PC-3 (cell line): ENCODE measurements at regions not wholly inside any gene's neighbourhood (a gene's known extent, or its start where the extent isn't known, plus 50 kb on each side); places are given as distances from the start of the nearest gene placed in this dataset.

Experiments used
- ATAC-seq: fragments of 200-7000 bp; cut with Tn5 transposase; 2 replicates; pipeline ENCODE4 v1.9.1; 2020; ENCODE audit warnings: mild to moderate bottlenecking, moderate library complexity
- BruUV-seq: library from RNA; stranded (reverse); fragments of 400-500 nt; replicated peaks from 2 replicates; lab custom pipeline; 2021; lab: Mats Ljungman, UMichigan
- CTCF ChIA-PET: fragments of 300-600 bp; sonication (Branson Sonifier 250); formaldehyde crosslinking; loops from one replicate; lab custom pipeline; 2022; ENCODE audit warnings: antibody characterized with exemption; lab: Charles Lee
- POLR2A ChIA-PET: fragments of 300-600 bp; sonication (Branson Sonifier 250); formaldehyde crosslinking; loops from one replicate; lab custom pipeline; 2022; ENCODE audit warnings: antibody characterized with exemption; ENCODE audit not compliant: unreplicated experiment; lab: Charles Lee
- DNase-seq: peaks from one replicate; pipeline ENCODE4 v3.0.0-alpha.2; 2015
- H2AFZ ChIP-seq: fragments of 300-600 bp; sonication (generic); 2 replicates; pipeline ENCODE4 v1.6.0; 2016; ENCODE audit warnings: antibody characterized with exemption, low read length
- H3F3A ChIP-seq: fragments of 300-600 bp; sonication (generic); one replicate; pipeline ENCODE4 v1.6.0; 2017; ENCODE audit warnings: antibody characterized with exemption, low read length, control low read depth, mild to moderate bottlenecking; ENCODE audit not compliant: unreplicated experiment
- H3K27ac ChIP-seq: fragments of 300-600 bp; sonication (generic); 2 replicates; pipeline ENCODE4 v1.5.1; 2016; ENCODE audit warnings: mild to moderate bottlenecking, low read length
- H3K27me3 ChIP-seq: fragments of 300-600 bp; sonication (generic); 2 replicates; pipeline ENCODE4 v1.6.1; 2016; ENCODE audit warnings: low read length, mixed read lengths
- H3K36me3 ChIP-seq: fragments of 300-600 bp; sonication (generic); 2 replicates; pipeline ENCODE4 v1.6.1; 2016; ENCODE audit warnings: low read depth, mixed run types, low read length, mixed read lengths
- H3K4me1 ChIP-seq: fragments of 300-600 bp; sonication (generic); 2 replicates; pipeline ENCODE4 v1.5.1; 2016; ENCODE audit warnings: low read length; ENCODE audit not compliant: insufficient read depth
- H3K4me2 ChIP-seq: fragments of 300-600 bp; sonication (generic); 2 replicates; pipeline ENCODE4 v1.6.0; 2016; ENCODE audit warnings: low read length
- H3K4me3 ChIP-seq: fragments of 300-600 bp; sonication (generic); 2 replicates; pipeline ENCODE4 v1.5.1; 2016; ENCODE audit warnings: mild to moderate bottlenecking, low read length, mixed read lengths
- H3K79me2 ChIP-seq: fragments of 300-600 bp; sonication (generic); 2 replicates; pipeline ENCODE4 v1.6.1; 2017; ENCODE audit warnings: low read length, mixed read lengths
- H3K9ac ChIP-seq: fragments of 300-600 bp; sonication (generic); 2 replicates; pipeline ENCODE4 v1.6.0; 2016; ENCODE audit warnings: mild to moderate bottlenecking, low read length
- H3K9me2 ChIP-seq: fragments of 300-600 bp; sonication (generic); replicated peaks from 2 replicates; pipeline ENCODE4 v1.6.1; 2016; ENCODE audit warnings: mixed run types, low read length, mixed read lengths
- H3K9me3 ChIP-seq: fragments of 300-600 bp; sonication (generic); 2 replicates; pipeline ENCODE4 v1.6.1; 2016; ENCODE audit warnings: low read length, mixed read lengths
- H4K20me1 ChIP-seq: fragments of 300-600 bp; sonication (generic); 2 replicates; pipeline ENCODE4 v1.6.1; 2016; ENCODE audit warnings: low read length, mixed read lengths
- EZH2 ChIP-seq: fragments of 300-600 bp; sonication (generic); IDR thresholded peaks from one replicate; pipeline ENCODE4 v1.6.1; 2017; ENCODE audit warnings: antibody characterized with exemption, mild to moderate bottlenecking, low read length; ENCODE audit not compliant: unreplicated experiment
- EZH2phosphoT487 ChIP-seq: fragments of 300-600 bp; sonication (generic); IDR thresholded peaks from 2 replicates; pipeline ENCODE4 v1.6.1; 2018; ENCODE audit warnings: mild to moderate bottlenecking, antibody characterized with exemption, low read length, borderline replicate concordance
- intact Hi-C: fragments of 100-400 bp; cut with micrococcal nuclease; formaldehyde crosslinking; loops from 2 replicates; pipeline ENCODE4 v1.9.0; 2023
- TF ChIP-seq, protein P1 (sequence below): fragments of 300-600 bp; sonication (generic); conservative IDR thresholded peaks from 2 replicates; pipeline ENCODE4 v1.5.1; 2017; ENCODE audit warnings: antibody characterized with exemption, low read depth, mild to moderate bottlenecking, low read length

GRCh38 chr3:13222131-13222530 is 148.9 kb upstream of the IQSEC1 start:
- no peak overlapping the region for H3K9ac ChIP-seq
- BruUV-seq: no TSS peak
- peaks cover 3% of the 10 kb centered on the region for H3F3A ChIP-seq
- ATAC-seq (no peak), DNase-seq (no peak)
- H2AFZ ChIP-seq: no peak overlapping the region
- H3K79me2 ChIP-seq: peaks cover 8% of the 10 kb centered on the region
- no peak for TF ChIP-seq EZH2phosphoT487
- TF ChIP-seq, protein P1, sequence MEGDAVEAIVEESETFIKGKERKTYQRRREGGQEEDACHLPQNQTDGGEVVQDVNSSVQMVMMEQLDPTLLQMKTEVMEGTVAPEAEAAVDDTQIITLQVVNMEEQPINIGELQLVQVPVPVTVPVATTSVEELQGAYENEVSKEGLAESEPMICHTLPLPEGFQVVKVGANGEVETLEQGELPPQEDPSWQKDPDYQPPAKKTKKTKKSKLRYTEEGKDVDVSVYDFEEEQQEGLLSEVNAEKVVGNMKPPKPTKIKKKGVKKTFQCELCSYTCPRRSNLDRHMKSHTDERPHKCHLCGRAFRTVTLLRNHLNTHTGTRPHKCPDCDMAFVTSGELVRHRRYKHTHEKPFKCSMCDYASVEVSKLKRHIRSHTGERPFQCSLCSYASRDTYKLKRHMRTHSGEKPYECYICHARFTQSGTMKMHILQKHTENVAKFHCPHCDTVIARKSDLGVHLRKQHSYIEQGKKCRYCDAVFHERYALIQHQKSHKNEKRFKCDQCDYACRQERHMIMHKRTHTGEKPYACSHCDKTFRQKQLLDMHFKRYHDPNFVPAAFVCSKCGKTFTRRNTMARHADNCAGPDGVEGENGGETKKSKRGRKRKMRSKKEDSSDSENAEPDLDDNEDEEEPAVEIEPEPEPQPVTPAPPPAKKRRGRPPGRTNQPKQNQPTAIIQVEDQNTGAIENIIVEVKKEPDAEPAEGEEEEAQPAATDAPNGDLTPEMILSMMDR: no peak
- TF ChIP-seq EZH2: no peak
- intact Hi-C loops: no loop called here
- H3K4me1 ChIP-seq: peaks cover 36% of the 10 kb centered on the region
- no peak overlapping the region for H3K4me2 ChIP-seq
- no peaks in the 10 kb centered on the region for H4K20me1 ChIP-seq
- H3K27me3 ChIP-seq: no peaks in the 10 kb centered on the region
- H3K9me3 ChIP-seq: no peaks in the 10 kb centered on the region
- no peak overlapping the region for H3K4me3 ChIP-seq
- no peak overlapping the region for H3K27ac ChIP-seq
- H3K9me2 ChIP-seq: no peaks in the 10 kb centered on the region
- ChIA-PET CTCF (no interaction called here), POLR2A (no interaction called here)
- H3K36me3 ChIP-seq: no peaks in the 10 kb centered on the region

- ChIA-PET POLR2A (no interaction called here), CTCF (no interaction called here)
- Histone ChIP-seq H3K9ac (no peak overlapping the region), H3K9me3 (no peaks in the 10 kb centered on the region), H3K4me3 (no peak overlapping the region), H3K4me2 (no peak overlapping the region), H3K4me1 (peaks cover 41% of the 10 kb centered on the region), H3K9me2 (no peaks in the 10 kb centered on the region), H3K27me3 (no peaks in the 10 kb centered on the region), H2AFZ (no peak overlapping the region), H3K36me3 (no peaks in the 10 kb centered on the region), H3K27ac (no peak overlapping the region), H3K79me2 (peaks cover 14% of the 10 kb centered on the region), H3F3A (peaks cover 3% of the 10 kb centered on the region), H4K20me1 (no peaks in the 10 kb centered on the region)
- no peak for TF ChIP-seq EZH2
- DNase-seq (no peak), ATAC-seq (no peak)
- intact Hi-C loops: no loop called here
- BruUV-seq: no TSS peak
Measured at GRCh38 chr3:13221491-13222061, 148.3 kb upstream of the IQSEC1 start.

DNA sequence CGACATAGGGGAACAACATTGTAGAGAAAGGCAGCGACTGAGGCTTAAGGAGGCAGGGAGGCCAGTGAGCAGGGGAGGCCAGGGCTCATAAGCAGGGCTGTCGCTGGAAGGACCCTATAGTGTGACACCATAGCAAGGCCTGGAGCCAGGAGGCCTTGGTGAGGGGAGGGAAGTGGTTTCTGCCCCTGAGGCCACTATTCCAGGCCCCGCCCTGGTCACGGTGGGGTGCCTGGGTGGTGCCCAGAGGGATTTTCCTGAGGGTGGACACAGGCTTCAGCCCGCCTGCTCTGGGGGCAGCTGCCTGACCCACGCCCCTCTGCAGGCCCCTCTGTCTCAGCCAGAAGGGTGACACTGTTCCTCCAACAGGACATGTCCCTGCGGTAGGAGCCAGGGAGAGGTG is 147.8 kb upstream of the IQSEC1 start:
- Histone ChIP-seq H3K27ac (no peak overlapping the region), H3K4me2 (no peak overlapping the region), H3K27me3 (no peaks in the 10 kb centered on the region), H3K36me3 (no peaks in the 10 kb centered on the region), H3K9me3 (no peaks in the 10 kb centered on the region), H3K4me3 (no peak overlapping the region), H3K4me1 (peaks cover 47% of the 10 kb centered on the region), H4K20me1 (no peaks in the 10 kb centered on the region), H3K79me2 (peaks cover 18% of the 10 kb centered on the region), H3K9me2 (no peaks in the 10 kb centered on the region), H2AFZ (no peak overlapping the region), H3F3A (peaks cover 3% of the 10 kb centered on the region), H3K9ac (no peak overlapping the region)
- BruUV-seq: no TSS peak
- intact Hi-C loops: no loop called here
- no peak for DNase-seq
- CTCF ChIA-PET: no interaction called here
- POLR2A ChIA-PET: no interaction called here
- TF ChIP-seq EZH2phosphoT487 (no peak), EZH2 (no peak)
- TF ChIP-seq, protein P1: no peak
- ATAC-seq: no peak
